Fibroblast of pulmonary artery (primary cell): ENCODE measurements at regions not wholly inside any gene's neighbourhood (a gene's known extent, or its start where the extent isn't known, plus 50 kb on each side); places are given as distances from the start of the nearest gene placed in this dataset.

Experiments
- DNase-seq: peaks from one replicate; pipeline ENCODE4 v3.0.0-alpha.2; 2010; ENCODE audit warnings: low read depth
- H3K4me3 ChIP-seq: replicated peaks from 2 replicates; pipeline ENCODE4 v1.5.1; 2011; ENCODE audit warnings: low read depth, mild to moderate bottlenecking, control low read depth, low read length, moderate library complexity
- CTCF ChIP-seq: IDR thresholded peaks from 2 replicates; pipeline ENCODE4 v1.5.1; 2011; ENCODE audit warnings: mild to moderate bottlenecking, control low read depth, low read length, inconsistent platforms; ENCODE audit errors: missing control alignments

DNA sequence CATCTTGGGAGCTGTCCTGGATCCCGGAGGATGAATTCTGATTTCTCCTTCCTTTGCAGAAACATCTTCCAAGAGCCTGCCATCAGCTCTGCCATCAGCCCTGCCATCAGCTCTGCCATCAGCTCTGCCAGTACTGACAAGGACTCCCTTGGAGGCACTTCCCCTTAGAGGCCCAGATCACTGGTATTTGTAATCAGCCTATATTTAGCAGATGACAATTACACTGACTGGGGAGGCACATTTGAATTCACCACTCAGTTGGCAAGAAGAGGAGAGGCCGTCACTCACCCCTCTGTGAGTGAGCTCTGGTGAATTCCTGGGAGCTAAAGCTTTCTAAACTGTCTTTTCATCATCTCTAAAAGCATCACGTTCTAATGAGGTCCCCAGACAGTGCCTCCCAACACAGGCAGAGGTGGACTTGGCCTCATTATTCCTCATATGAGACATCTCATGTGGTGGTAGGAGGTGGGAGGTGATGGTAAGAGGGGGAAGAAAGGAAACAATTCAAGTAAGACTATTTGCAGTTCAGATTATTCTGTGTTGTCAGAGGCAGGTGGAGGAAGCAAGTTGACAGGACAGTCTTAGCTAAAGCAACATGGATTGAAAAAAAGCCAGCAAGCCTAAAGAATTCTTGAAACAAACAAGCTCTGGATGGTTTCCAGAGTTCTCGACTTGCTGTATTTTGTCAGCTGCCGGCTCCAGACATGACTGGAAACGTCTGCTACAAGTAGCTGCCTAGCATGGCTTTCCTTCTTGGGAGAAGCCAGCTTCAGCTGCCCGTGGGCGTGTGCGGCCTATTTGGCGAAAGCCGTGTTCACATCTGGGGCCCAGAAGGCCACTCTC lies 771.7 kb downstream of the TBC1D22A start:
- TF ChIP-seq CTCF, result no peak
- no peak overlapping the region for H3K4me3 ChIP-seq
- no peak for DNase-seq

DNA sequence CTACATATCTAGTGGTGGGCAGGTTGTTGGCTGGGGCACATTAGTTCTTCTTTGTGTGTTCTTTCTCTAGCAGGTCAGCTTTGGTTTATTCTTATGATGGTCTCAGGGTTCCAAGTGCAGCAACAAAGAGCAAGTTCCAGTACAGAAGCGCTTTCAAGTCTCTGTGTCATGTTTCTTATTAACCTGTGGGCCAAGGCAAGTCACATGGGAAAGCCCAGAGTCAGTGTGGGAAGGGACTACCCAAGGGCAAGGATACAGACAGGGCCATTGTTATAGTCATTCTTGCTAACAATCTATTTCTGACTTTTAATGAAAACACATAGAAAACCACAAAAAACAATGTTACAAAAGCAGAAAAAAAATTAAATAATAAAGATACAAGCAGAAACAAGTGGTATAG lies 754.6 kb downstream of the TBC1D22A start:
- TF ChIP-seq CTCF, result no peak

DNA sequence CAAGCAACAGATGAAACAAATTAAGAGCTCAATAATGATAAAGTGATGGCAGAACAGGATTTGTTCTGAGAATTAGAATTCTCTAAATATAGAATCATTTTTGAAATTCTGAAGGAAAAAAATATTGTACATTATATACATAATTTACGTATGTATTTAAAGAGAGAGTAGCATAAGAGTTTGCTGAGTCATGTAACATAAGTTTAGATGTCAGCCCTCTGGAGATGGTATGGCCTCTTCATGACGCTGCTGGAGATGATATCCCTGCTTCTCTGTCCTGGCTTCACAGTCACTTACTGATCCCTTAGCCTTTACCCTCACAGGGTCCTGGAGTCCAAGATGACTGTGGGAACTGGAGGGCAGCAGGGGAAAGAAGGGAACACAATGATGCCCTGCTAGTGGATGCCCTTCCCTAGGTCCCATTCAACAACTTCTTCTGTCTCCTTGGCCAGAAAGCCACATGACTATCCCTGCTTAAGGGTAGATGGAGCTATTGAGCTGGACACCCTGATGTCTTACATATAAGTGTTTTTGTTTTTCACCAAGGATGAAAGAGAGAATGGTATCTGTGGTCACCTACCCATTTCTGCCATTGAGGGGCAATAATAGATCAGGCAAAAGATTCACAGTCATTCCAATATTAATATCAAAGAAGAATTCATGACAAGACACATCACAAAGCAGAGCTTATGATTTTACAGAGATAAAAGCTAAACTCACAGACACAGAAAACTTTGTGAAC lies 753.1 kb downstream of the TBC1D22A start:
- H3K4me3 ChIP-seq, result no peak overlapping the region
- no peak for TF ChIP-seq CTCF
- DNase-seq, result no peak

More for the DNA sequence above, 754.6 kb downstream of the TBC1D22A start:
- H3K4me3 ChIP-seq, result no peak overlapping the region
- DNase-seq, result no peak

GRCh38 chr22:47512617-47513016 lies 750.2 kb downstream of the TBC1D22A start:
- no peak for TF ChIP-seq CTCF
- no peak for DNase-seq
- H3K4me3 ChIP-seq, result no peak overlapping the region

GRCh38 chr22:47504962-47505361 lies 742.5 kb downstream of the TBC1D22A start:
- no peak for DNase-seq
- H3K4me3 ChIP-seq, result no peak overlapping the region
- no peak for TF ChIP-seq CTCF

DNA sequence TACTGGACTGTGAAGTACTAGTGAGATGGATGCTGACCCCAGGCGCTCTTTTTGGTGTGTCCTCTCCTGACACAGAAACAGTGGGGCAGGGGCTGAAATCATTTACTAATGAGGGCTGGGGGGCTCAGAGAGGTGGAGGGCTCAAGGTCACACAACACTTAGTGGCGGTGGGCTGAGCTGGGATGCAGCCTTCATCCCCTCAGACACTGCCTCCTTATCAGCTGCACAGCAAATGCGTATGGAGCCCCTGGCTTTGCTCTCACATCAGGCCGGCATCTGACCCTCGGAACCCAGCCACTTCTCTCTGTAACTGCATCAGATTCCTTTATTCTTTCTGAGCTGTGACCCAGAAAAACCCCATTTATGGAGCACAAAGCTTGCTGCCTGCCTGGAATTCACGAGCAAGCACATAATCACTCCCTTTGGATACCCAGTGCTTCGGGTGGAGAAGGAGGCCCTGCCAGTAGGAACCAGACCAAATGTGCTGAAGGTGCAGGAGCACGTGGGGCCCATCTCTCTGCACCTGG lies 736.6 kb downstream of the TBC1D22A start:
- H3K4me3 ChIP-seq, result no peak overlapping the region
- DNase-seq, result no peak
- TF ChIP-seq CTCF, result no peak
